ENCODE measurements at regions not wholly inside any gene's neighbourhood (a gene's known extent, or its start where the extent isn't known, plus 50 kb on each side); places are given as distances from the start of the nearest gene placed in this dataset.
A peak's percentile ranks its signal among the peaks of the same experiment; 100 is the strongest.

- H3K9me3 Mint-ChIP-seq = no peaks in the 10 kb centered on the region
- H3K27ac Mint-ChIP-seq = no peak overlapping the region
- no peak for DNase-seq (ENCODE audit: extremely low spot score, unreplicated experiment)
- H3K4me1 Mint-ChIP-seq (ENCODE audit: unreplicated experiment) = peaks cover 43% of the 10 kb centered on the region
- H3K27me3 Mint-ChIP-seq = no peaks in the 10 kb centered on the region
- peaks cover 18% of the 10 kb centered on the region for H3K36me3 Mint-ChIP-seq
- TF ChIP-seq CTCF (conservative IDR thresholded peaks at IDR 0.05) = no peak
- no peak overlapping the region for H3K4me3 Mint-ChIP-seq
These were observed 253.2 kb downstream of the PTPRC start for GRCh38 chr1:198892065-198892464.

GRCh38 chr1:198893141-198893540 lies 254.3 kb downstream of the PTPRC start:
- no peak for DNase-seq (ENCODE audit: extremely low spot score, unreplicated experiment)
- Mint-ChIP-seq H3K4me1 (ENCODE audit: unreplicated experiment) (peaks cover 43% of the 10 kb centered on the region), H3K27me3 (no peaks in the 10 kb centered on the region), H3K4me3 (no peak overlapping the region), H3K9me3 (no peaks in the 10 kb centered on the region), H3K27ac (no peak overlapping the region), H3K36me3 (peaks cover 22% of the 10 kb centered on the region)
- no peak for TF ChIP-seq CTCF (conservative IDR thresholded peaks at IDR 0.05)

GRCh38 chr1:198893763-198894444 lies 255.1 kb downstream of the PTPRC start:
- Mint-ChIP-seq H3K4me1 (ENCODE audit: unreplicated experiment) (peaks cover 43% of the 10 kb centered on the region), H3K4me3 (no peak overlapping the region), H3K9me3 (no peaks in the 10 kb centered on the region), H3K27me3 (no peaks in the 10 kb centered on the region), H3K36me3 (peaks cover 22% of the 10 kb centered on the region), H3K27ac (no peak overlapping the region)
- no peak for DNase-seq (ENCODE audit: extremely low spot score, unreplicated experiment)
- TF ChIP-seq CTCF (conservative IDR thresholded peaks at IDR 0.05) = no peak

- H3K36me3 Mint-ChIP-seq = peaks cover 25% of the 10 kb centered on the region
- no peaks in the 10 kb centered on the region for H3K9me3 Mint-ChIP-seq
- H3K4me1 Mint-ChIP-seq (ENCODE audit: unreplicated experiment) = peaks cover 30% of the 10 kb centered on the region
- TF ChIP-seq CTCF (conservative IDR thresholded peaks at IDR 0.05) = no peak
- H3K27me3 Mint-ChIP-seq = no peaks in the 10 kb centered on the region
- no peak overlapping the region for H3K27ac Mint-ChIP-seq
- DNase-seq (ENCODE audit: extremely low spot score, unreplicated experiment) = no peak
- no peak overlapping the region for H3K4me3 Mint-ChIP-seq
These were observed 262.4 kb downstream of the PTPRC start for GRCh38 chr1:198901266-198901665.

- no peaks in the 10 kb centered on the region for H3K9me3 Mint-ChIP-seq
- H3K27ac Mint-ChIP-seq = peak overlapping the region; percentile 61
- H3K27me3 Mint-ChIP-seq = no peaks in the 10 kb centered on the region
- no peak for DNase-seq (ENCODE audit: extremely low spot score, unreplicated experiment)
- peak overlapping the region; percentile 65 for H3K4me3 Mint-ChIP-seq
- H3K36me3 Mint-ChIP-seq = peaks cover 23% of the 10 kb centered on the region
- TF ChIP-seq CTCF (conservative IDR thresholded peaks at IDR 0.05) = no peak
- H3K4me1 Mint-ChIP-seq (ENCODE audit: unreplicated experiment) = peaks cover 33% of the 10 kb centered on the region
These were observed 263.8 kb downstream of the PTPRC start for GRCh38 chr1:198902655-198903054.

Data from type B pancreatic cell (in vitro differentiated cells).